Osteocyte (in vitro differentiated cells): ENCODE measurements at regions not wholly inside any gene's neighbourhood (a gene's known extent, or its start where the extent isn't known, plus 50 kb on each side); places are given as distances from the start of the nearest gene placed in this dataset.

Source experiments
- DNase-seq: peaks from one replicate; pipeline ENCODE4 v3.0.0; 2021; ENCODE audit warnings: mixed read lengths; ENCODE audit not compliant: unreplicated experiment; ENCODE audit errors: extremely low spot score
- H3K27ac Mint-ChIP-seq: one replicate; pipeline ENCODE4 v1.8.0; 2021; ENCODE audit warnings: mild to moderate bottlenecking, mixed read lengths; ENCODE audit not compliant: unreplicated experiment
- H3K27me3 Mint-ChIP-seq: one replicate; pipeline ENCODE4 v1.8.0; 2021; ENCODE audit warnings: mixed read lengths; ENCODE audit not compliant: unreplicated experiment
- H3K36me3 Mint-ChIP-seq: one replicate; pipeline ENCODE4 v1.8.0; 2021; ENCODE audit warnings: mixed read lengths; ENCODE audit not compliant: unreplicated experiment
- H3K4me1 Mint-ChIP-seq: one replicate; pipeline ENCODE4 v1.8.0; 2021; ENCODE audit warnings: mixed read lengths; ENCODE audit not compliant: unreplicated experiment
- H3K4me3 Mint-ChIP-seq: one replicate; pipeline ENCODE4 v1.8.0; 2021; ENCODE audit warnings: mild to moderate bottlenecking, moderate library complexity, mixed read lengths; ENCODE audit not compliant: unreplicated experiment
- H3K9me3 Mint-ChIP-seq: one replicate; pipeline ENCODE4 v1.8.0; 2021; ENCODE audit warnings: mixed read lengths; ENCODE audit not compliant: unreplicated experiment
- CTCF ChIP-seq: fragments of 200-600 bp; sonication (generic); IDR thresholded peaks from 2 replicates; pipeline ENCODE4 v1.5.0; 2021; ENCODE audit warnings: antibody characterized with exemption, mild to moderate bottlenecking, moderate library complexity

- TF ChIP-seq CTCF: no peak
- no peak overlapping the region for H3K4me3 Mint-ChIP-seq
- no peaks in the 10 kb centered on the region for H3K4me1 Mint-ChIP-seq
- H3K9me3 Mint-ChIP-seq: no peaks in the 10 kb centered on the region
- peaks cover 12% of the 10 kb centered on the region for H3K27me3 Mint-ChIP-seq
- no peaks in the 10 kb centered on the region for H3K36me3 Mint-ChIP-seq
- no peak overlapping the region for H3K27ac Mint-ChIP-seq
- no peak for DNase-seq
These were observed 388.0 kb downstream of the TRIB2 start for GRCh38 chr2:13104723-13105122.

GRCh38 chr2:13106302-13106701 lies 389.6 kb downstream of the TRIB2 start:
- no peak overlapping the region for H3K27ac Mint-ChIP-seq
- no peaks in the 10 kb centered on the region for H3K36me3 Mint-ChIP-seq
- peaks cover 5% of the 10 kb centered on the region for H3K4me1 Mint-ChIP-seq
- H3K4me3 Mint-ChIP-seq: no peak overlapping the region
- no peaks in the 10 kb centered on the region for H3K9me3 Mint-ChIP-seq
- no peak for DNase-seq
- peaks cover 12% of the 10 kb centered on the region for H3K27me3 Mint-ChIP-seq
- TF ChIP-seq CTCF: no peak

GRCh38 chr2:13109516-13109915 lies 392.8 kb downstream of the TRIB2 start:
- no peaks in the 10 kb centered on the region for H3K36me3 Mint-ChIP-seq
- H3K4me3 Mint-ChIP-seq: no peak overlapping the region
- peaks cover 3% of the 10 kb centered on the region for H3K27me3 Mint-ChIP-seq
- no peak for DNase-seq
- TF ChIP-seq CTCF: no peak
- no peak overlapping the region for H3K27ac Mint-ChIP-seq
- no peaks in the 10 kb centered on the region for H3K9me3 Mint-ChIP-seq
- H3K4me1 Mint-ChIP-seq: peaks cover 5% of the 10 kb centered on the region

GRCh38 chr2:13110825-13111224 lies 394.1 kb downstream of the TRIB2 start:
- Mint-ChIP-seq H3K4me3 (no peak overlapping the region), H3K27me3 (peaks cover 8% of the 10 kb centered on the region), H3K36me3 (no peaks in the 10 kb centered on the region), H3K27ac (no peak overlapping the region), H3K9me3 (no peaks in the 10 kb centered on the region), H3K4me1 (peaks cover 5% of the 10 kb centered on the region)
- no peak for TF ChIP-seq CTCF
- DNase-seq: no peak

GRCh38 chr2:13113002-13113401 lies 396.3 kb downstream of the TRIB2 start:
- H3K36me3 Mint-ChIP-seq: no peaks in the 10 kb centered on the region
- TF ChIP-seq CTCF: no peak
- peaks cover 9% of the 10 kb centered on the region for H3K27me3 Mint-ChIP-seq
- H3K9me3 Mint-ChIP-seq: no peaks in the 10 kb centered on the region
- H3K4me1 Mint-ChIP-seq: peaks cover 5% of the 10 kb centered on the region
- H3K27ac Mint-ChIP-seq: no peak overlapping the region
- no peak for DNase-seq
- no peak overlapping the region for H3K4me3 Mint-ChIP-seq
